ENCODE measurements at regions not wholly inside any gene's neighbourhood (a gene's known extent, or its start where the extent isn't known, plus 50 kb on each side); places are given as distances from the start of the nearest gene placed in this dataset.

- no peak for DNase-seq (ENCODE audit: low read depth in 1 of 2, low spot score in 1 of 2)
Observed at GRCh38 chr14:34219661-34220377, 242.2 kb downstream of the SPTSSA start.

- no peak for DNase-seq (ENCODE audit: low read depth in 1 of 2, low spot score in 1 of 2)
Observed at GRCh38 chr14:34218881-34219280, 243.2 kb downstream of the SPTSSA start.

- no peak for DNase-seq (ENCODE audit: low read depth in 1 of 2, low spot score in 1 of 2)
Observed at GRCh38 chr14:34214961-34215360, 247.1 kb downstream of the SPTSSA start.

- no peak for DNase-seq (ENCODE audit: low read depth in 1 of 2, low spot score in 1 of 2)
Observed at GRCh38 chr14:34213332-34213731, 248.7 kb downstream of the SPTSSA start.

GRCh38 chr14:34212172-34212929 lies 249.7 kb downstream of the SPTSSA start:
- no peak for DNase-seq (ENCODE audit: low read depth in 1 of 2, low spot score in 1 of 2)

DNA sequence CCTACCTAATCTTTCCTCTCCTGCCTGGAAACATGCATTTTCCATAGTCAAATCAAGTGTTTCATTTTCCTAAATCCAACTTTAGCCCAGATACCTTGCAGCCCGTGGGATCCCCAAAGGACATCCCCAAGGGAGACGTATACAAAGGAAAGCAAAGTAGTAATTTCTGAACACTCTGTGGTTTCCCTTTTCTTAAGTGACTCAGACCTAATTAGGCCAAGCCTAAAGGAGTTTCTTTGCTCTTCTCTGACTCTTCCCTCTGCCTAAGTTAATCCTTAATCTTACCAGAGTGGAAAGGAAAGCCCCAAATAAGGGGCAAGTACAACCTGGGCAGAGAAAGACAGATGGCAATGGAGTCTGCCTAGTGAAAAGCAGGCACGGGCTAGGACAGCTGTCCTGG lies 250.3 kb downstream of the SPTSSA start:
- no peak for DNase-seq (ENCODE audit: low read depth in 1 of 2, low spot score in 1 of 2)

GRCh38 chr14:34208532-34208931 lies 253.5 kb downstream of the SPTSSA start:
- DNase-seq (ENCODE audit: low read depth in 1 of 2, low spot score in 1 of 2), result no peak

- DNase-seq (ENCODE audit: low read depth in 1 of 2, low spot score in 1 of 2), result no peak
Observed at GRCh38 chr14:34205799-34206198, 254.9 kb upstream of the EGLN3 start.

GRCh38 chr14:34204774-34205173 lies 253.9 kb upstream of the EGLN3 start:
- no peak for DNase-seq (ENCODE audit: low read depth in 1 of 2, low spot score in 1 of 2)

GRCh38 chr14:34203251-34203722 lies 252.4 kb upstream of the EGLN3 start:
- no peak for DNase-seq (ENCODE audit: low read depth in 1 of 2, low spot score in 1 of 2)

GRCh38 chr14:34201909-34202637 lies 251.2 kb upstream of the EGLN3 start:
- DNase-seq (ENCODE audit: low read depth in 1 of 2, low spot score in 1 of 2), result no peak

GRCh38 chr14:34199585-34199984 lies 248.7 kb upstream of the EGLN3 start:
- DNase-seq (ENCODE audit: low read depth in 1 of 2, low spot score in 1 of 2), result no peak

- DNase-seq (ENCODE audit: low read depth in 1 of 2, low spot score in 1 of 2), result no peak
Observed at GRCh38 chr14:34198096-34198495, 247.2 kb upstream of the EGLN3 start.

DNA sequence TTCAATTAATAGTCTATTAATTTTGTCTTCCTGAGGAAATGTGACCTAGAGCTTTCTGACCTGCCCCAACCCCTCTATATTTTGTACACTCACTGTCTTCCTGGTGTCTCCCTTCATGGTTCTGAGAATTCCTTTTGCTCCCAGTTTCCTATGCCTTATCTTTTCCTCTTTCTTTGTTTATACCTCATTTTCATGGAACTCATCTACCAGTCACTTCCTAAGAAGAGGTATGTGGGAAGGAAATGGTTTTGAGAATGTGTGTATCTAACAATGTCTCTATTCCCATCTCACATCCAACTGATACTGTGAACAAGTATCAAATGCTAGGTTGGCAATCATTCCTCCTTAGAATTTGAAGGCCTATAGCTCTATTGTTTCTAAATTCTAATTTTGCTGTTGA lies 245.1 kb upstream of the EGLN3 start:
- no peak for DNase-seq (ENCODE audit: low read depth in 1 of 2, low spot score in 1 of 2)

DNA sequence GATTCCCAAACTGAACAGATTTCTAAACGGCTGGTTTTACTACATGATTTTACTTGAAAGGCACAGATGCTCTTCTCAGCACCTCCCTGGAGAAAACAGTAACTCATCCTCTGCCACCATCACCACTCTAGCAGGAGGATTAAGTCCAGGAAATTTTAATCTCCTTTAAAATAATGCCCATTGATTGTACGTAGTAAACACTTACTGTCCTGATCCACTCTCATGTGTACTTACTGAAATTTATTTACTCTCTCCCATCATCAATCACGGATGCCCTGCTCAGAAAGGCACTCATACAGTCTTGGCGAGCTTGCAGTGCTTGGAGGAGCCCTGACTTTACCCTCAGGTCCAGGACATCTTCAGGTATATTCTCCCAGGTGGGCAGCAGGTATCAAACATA lies 239.8 kb upstream of the EGLN3 start:
- DNase-seq (ENCODE audit: low read depth in 1 of 2, low spot score in 1 of 2), result no peak

GRCh38 chr14:34189866-34190265 lies 239.0 kb upstream of the EGLN3 start:
- DNase-seq (ENCODE audit: low read depth in 1 of 2, low spot score in 1 of 2), result no peak

- DNase-seq (ENCODE audit: low read depth in 1 of 2, low spot score in 1 of 2), result no peak
Observed at GRCh38 chr14:34187519-34188044, 236.7 kb upstream of the EGLN3 start.

DNA sequence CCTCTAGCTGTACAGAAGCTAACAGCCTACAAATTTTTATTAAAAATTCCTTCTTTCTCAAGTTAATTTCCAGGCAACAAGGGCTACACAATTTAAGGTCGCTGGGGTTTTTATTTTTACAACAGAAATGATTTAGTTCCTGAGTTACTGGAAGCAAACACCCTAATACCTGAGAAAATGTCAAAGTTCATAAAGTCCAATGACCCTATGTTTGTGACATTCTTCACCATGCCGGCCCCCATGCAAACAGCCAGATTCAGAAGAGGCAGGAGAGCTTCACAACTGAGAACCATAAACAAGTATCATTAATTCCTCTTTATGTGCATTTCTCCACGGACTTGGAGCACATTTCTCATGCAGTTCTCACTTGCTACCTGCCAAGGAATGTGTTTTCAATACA lies 236.2 kb upstream of the EGLN3 start:
- no peak for DNase-seq (ENCODE audit: low read depth in 1 of 2, low spot score in 1 of 2)

- DNase-seq (ENCODE audit: low read depth in 1 of 2, low spot score in 1 of 2), result no peak
Observed at GRCh38 chr14:34184126-34184525, 233.3 kb upstream of the EGLN3 start.

DNA sequence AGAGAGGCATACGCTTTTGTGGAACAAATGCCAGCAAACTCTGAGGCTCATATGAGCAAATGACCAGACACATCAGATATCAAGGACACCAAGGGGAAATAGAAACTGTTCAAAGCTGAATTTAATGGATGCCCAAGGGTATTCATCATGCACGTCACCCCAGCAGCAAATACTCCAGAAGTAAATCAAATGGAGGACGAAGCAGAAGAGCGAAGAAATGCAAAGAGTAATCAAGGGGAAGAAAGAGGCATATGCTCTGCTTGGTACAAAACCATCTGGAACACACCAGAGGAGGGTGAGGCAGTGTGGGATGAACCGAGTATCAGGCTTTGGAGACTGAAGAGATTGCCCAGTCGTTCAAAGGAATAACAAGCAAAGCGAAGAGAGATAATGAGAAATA lies 232.6 kb upstream of the EGLN3 start:
- DNase-seq (ENCODE audit: low read depth in 1 of 2, low spot score in 1 of 2), result no peak

DNA sequence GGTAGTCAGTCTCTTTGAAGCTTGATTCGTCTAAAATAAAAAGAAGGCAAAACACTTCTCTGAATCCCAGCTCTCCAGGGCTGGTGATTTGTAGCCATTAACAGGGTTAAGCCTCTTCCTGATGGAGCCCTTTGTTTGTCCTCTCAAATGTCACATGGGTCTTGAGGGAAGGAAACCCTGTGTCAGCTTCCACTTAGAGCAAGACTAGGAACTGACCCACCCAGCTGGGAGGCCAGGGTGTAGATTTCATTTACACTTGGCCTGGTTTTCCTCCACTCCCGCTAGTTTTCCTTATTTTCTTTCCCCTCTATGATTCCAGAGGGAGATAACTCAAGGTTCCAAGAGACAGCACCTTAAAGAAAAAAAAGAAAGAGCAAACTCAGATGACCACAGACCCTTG lies 230.5 kb upstream of the EGLN3 start:
- no peak for DNase-seq (ENCODE audit: low read depth in 1 of 2, low spot score in 1 of 2)

DNA sequence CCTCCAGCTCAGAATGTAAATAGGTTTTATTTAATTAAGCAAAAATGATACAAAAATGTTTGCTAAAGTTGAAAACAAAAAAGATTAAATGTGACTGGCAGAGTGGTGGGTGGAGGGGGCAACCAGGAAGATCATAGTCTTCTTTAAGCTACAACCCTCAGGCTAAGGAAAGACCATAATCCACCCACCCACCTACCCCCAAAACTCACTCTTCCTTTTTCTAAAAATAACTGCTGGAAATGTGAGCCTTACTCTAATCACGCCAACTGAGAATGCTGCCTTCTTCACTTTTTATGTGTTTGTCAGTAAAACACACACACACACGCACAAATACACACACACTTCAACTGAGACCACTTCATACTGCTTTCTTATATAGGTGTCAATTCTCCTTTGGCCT lies 230.0 kb upstream of the EGLN3 start:
- DNase-seq (ENCODE audit: low read depth in 1 of 2, low spot score in 1 of 2), result no peak
